ENCODE measurements at regions not wholly inside any gene's neighbourhood (a gene's known extent, or its start where the extent isn't known, plus 50 kb on each side); places are given as distances from the start of the nearest gene placed in this dataset.

GRCh38 chr20:43360016-43360415 is 97.7 kb upstream of the SRSF6 start:
- TF ChIP-seq, protein P1, sequence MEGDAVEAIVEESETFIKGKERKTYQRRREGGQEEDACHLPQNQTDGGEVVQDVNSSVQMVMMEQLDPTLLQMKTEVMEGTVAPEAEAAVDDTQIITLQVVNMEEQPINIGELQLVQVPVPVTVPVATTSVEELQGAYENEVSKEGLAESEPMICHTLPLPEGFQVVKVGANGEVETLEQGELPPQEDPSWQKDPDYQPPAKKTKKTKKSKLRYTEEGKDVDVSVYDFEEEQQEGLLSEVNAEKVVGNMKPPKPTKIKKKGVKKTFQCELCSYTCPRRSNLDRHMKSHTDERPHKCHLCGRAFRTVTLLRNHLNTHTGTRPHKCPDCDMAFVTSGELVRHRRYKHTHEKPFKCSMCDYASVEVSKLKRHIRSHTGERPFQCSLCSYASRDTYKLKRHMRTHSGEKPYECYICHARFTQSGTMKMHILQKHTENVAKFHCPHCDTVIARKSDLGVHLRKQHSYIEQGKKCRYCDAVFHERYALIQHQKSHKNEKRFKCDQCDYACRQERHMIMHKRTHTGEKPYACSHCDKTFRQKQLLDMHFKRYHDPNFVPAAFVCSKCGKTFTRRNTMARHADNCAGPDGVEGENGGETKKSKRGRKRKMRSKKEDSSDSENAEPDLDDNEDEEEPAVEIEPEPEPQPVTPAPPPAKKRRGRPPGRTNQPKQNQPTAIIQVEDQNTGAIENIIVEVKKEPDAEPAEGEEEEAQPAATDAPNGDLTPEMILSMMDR (IDR thresholded peaks at IDR 0.05), result no peak
- no peak for TF ChIP-seq POLR2A (IDR thresholded peaks at IDR 0.05)

Measured in adrenal gland (tissue), 5 donors.